T-helper 2 cell (primary cell): ENCODE measurements at regions not wholly inside any gene's neighbourhood (a gene's known extent, or its start where the extent isn't known, plus 50 kb on each side); places are given as distances from the start of the nearest gene placed in this dataset.

ENCODE experiments used
- DNase-seq, 5 experiments: peaks; one replicate each; pipeline versions ENCODE4 v3.0.0 to v3.0.0-alpha.2; 2012 to 2022

GRCh38 chr15:27670486-27671209, 428.5 kb downstream of the OCA2 start:
- no peak for DNase-seq

- DNase-seq = no peak
Observed at GRCh38 chr15:27669641-27670040, 429.5 kb downstream of the OCA2 start.

DNA sequence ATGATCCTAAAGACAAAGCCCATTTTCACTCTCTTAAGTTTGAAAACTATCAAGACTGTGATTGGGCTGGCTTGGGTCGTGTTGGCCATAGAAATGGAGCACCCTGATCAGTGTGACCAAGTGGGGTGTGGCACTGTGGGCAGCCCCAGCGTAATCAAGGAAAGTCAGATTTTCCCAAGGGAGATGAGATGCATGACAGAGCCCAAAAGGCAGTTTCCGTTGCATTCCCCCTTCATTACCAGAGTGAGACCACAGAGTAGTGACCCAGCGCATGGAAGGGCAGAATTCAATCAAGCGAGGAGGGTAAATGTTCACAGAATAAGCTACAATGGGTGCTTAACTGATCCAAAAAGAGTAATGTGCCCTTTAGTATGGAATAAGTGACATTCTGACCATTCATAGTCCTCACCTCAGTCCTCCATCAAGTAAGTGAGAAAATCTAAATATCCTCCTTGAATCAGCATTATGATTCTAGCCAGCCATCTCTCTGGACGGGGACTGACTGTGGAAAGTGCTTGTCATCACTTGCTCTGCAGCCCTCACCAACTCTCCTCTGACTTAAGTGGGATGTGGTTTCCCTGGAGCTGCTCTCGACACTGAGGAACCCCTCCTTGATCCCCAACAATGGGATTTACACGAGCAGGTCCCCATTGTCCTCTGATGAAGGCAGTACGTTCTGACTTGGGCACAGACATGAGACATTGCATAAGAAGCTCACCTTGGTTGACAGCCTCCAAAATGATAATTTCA, 430.5 kb downstream of the OCA2 start:
- no peak for DNase-seq

DNA sequence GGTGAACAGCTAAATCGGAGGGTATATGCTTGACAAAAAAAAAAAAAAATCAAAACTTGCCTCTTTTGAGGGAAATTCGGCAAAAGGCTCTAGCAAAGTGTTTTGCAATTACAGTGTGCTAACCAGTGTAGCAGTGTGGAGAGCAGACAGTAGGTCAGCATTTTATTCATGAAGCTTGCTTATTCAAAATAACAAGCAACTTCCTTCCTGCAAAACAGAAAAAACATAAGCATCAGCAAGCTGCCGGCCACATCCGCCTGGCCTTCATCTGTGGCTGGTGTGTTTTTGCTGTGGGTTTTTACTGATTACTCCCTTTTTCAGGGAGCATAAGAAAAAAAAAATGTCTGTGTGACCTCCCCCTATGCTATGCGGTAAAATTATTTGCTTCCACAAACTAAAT, 434.1 kb downstream of the OCA2 start:
- DNase-seq = peak in 1 of 5 experiments; percentile 20

DNA sequence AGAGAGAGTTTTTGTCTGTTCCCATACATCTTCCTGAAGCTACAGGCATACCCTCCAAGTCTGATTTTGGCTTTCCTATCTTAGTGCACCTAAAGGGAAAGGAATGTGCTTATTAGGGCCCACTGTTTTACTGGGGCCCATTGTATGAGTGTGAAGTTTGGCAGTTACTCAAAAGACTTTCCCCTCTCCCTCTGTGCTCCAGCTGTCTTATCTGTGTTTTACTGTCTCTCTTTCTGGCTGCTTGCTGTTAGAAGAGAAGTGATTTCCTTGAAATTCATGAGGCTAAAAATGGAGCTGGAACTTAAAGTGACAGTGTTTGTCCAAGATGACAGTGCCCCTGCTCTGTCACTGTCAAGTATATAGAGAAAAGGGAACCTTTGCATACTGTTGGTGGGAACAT, 436.2 kb downstream of the OCA2 start:
- DNase-seq = no peak

DNA sequence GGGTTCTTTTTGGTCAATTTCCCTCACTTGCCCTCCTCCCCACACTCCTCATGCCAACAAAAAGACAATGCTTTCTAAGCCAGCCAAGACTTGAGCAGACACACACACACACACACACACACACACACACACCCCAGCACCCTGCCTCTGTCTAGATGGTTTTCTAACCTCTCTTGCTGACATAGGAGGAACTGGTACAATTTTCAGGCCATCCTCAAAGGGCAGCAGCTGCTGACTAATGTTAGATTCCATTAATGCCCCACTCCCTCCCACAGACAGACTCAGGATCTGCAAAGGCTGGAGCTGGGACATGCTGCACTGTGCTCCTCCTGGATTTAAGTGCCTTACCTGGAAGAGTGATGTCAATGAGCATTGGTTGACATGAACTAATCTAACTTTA, 438.4 kb downstream of the OCA2 start:
- DNase-seq = no peak

- DNase-seq = no peak
Observed at GRCh38 chr15:27656296-27656987, 442.7 kb downstream of the OCA2 start.

DNA sequence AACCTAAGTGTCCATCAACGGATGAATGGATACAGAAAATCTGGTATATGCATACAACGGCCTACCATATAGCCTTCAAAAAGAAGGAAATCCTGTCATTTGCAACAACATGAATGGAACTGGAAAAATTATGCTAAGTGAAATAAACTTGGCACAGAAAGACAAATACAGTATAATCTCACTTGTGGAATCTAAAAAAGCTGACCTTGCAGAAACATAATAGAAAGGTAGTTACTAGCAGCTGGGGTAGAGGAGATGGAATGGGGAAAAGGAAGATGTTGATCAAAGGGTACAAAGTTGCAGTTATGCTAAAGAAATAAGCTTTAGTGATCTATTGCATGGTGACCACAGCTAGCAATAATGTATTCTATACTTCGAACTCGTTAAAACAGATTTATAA, 444.1 kb downstream of the OCA2 start:
- DNase-seq = no peak

DNA sequence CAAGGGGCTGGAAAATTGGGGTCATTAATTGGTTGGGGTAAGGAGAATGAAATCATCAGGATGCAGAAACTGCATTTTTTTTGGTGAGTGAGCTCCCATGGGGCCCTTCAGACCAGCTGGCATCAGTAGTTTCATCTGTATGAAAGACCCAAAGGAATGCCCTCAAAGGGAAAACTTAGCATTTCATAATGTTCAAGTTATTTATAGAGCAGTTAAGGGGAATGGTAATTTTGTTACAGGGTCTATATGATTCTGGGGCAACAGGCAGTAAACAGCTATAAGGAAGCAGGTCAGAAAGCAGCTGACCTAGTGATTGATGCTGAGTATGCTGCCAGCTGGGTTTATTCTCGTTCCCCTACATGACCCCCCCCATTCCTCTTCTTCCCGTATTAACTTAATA, 448.9 kb downstream of the OCA2 start:
- no peak for DNase-seq

GRCh38 chr15:27648359-27648758, 450.8 kb downstream of the OCA2 start:
- no peak for DNase-seq

DNA sequence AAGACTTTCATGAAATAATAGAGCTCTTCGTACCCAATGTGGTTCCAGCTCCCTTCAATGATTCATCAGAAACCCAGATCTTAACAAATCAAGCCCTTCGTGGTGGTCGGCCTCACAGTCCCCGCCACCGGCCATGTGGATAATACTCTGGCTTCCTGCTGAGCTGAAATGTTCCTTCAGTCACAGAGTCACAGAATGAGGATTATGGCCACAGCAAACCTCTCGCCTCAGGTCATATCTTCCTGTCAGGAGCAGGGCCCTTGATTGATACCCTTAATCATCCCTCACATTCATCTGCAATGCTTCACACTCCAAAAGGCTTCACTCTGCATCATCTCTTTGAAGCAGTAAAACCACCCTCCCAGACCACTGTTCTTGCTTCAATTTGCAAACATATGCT, 452.6 kb downstream of the OCA2 start:
- no peak for DNase-seq

DNA sequence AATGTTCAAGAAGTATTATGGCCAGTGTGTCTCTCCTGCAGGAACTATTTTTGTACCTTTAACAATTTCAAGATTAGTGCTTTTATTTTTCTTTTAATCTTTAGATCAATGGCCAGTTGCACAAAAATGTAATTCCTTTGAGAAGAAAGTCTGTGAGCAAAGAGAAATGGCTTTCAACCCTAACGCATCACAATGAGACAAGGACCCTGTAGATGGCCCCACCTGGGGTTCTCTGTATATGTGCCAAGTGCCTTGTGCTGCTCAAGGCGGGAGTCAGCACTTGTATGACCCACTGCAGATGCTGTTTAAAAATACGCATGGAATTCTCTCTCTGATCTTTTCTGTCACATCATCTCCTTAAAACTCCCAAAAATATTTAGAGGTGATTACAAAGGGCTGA, 453.4 kb downstream of the OCA2 start:
- no peak for DNase-seq

- DNase-seq = no peak
Observed at GRCh38 chr15:27642981-27643380, 456.1 kb downstream of the OCA2 start.

DNA sequence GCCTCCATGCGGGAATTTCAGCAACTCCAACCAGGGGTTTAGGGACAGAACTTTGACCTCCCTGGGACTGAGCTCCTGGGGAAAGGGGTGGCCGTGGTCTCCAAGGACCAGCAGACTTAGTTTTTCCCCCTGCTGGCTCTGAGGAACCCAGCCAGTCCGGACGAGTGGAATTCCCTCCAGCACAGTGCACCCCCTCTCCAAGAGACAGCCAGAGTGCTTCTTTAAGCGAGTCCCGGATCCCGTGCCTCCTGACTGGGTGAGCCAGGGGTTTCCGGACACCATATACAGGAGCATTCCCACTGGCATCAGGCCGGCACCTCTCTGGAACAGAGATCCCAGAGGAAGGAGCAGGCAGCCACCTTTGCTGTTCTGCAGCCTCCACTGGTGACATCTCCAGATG, 459.5 kb downstream of the OCA2 start:
- DNase-seq = no peak

- DNase-seq = no peak
Observed at GRCh38 chr15:27638958-27639357, 460.2 kb downstream of the OCA2 start.

DNA sequence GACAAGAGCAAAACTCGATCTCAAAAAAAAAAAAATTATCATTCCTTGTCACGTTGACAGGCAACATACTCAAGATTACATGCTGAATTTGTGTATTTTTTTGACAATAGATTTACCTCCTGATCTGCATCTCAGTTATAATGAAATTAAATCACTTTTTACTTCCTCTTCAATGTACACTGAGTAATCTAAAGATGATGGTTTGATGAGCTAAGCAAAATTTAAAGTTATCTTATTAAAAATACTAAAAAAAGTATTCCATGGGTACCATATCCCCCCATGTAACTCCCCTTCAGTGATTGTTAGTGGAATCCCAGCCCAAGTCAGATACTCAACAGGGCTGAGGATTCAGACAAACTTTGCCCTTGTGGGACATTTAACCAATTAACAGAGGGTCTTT, 463.2 kb downstream of the OCA2 start:
- DNase-seq = no peak

DNA sequence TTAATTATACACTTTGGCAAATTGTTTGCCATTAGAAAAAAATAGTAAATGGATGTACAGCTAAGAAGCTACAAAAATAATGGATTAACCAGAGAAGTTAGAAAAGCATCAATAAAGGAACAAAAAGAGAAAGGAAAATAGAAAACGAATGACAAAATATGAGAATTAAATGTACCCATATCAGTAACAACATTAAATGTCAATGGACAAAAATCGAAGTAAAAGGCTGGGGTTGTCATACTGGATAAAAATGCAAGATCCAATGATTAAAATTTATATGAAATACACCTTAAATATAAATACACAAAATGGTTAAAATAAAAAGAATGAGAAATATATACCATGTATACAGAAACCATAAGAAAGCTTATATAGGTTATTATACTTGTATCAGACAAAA, 470.6 kb downstream of the OCA2 start:
- no peak for DNase-seq

DNA sequence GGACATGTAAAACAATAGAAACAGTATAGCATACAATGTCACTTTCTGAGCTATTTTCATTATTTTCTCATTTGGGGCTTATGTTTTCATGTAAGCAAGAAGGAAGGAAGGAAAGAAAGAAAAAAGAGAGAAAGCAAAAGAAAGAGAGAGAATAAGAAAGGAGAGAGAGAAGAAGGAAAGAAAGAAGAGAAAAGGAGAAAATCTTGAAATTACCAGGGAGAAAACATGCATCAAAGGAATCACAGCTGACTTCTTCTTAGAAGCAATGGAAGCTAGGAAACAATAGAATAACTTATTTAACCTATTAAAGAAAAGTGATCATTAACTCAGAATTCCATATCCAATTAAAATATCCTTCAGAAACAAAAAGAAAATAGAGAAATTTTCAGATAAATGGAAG, 471.5 kb downstream of the OCA2 start:
- no peak for DNase-seq

DNA sequence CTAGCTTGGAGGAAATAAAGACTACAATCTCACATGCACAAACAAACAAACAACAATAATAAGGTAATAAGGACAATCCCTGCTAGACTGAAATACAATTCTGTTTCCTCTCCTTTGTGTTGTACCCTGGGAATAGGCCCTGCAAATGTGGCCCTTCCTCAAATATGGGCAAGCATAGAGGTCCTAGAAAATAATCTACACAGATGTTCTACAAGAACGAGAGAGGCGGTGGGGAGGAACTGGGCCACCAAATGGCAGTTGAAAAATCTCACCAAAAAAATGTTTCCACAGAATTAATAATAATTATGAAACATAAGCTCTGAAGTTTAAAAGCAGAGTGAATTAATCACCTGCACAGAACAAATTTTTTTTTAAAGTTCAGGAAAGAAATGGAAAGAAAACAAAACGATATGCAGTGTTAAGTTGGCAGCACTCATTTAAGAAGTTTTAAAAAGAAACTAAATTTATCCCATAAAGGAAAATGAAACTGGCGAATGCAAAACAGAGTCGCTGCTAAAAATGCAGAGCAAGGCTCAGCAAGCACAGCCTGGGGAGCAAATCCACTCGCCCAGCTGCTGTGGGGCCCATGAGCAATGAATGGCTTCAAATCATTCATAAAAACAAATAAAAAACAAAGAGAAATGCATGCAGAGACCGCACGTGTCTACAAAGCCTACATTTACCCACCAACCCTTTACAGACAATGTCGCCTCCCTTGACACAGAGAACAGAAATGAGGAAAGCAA, 475.4 kb downstream of the OCA2 start:
- no peak for DNase-seq

GRCh38 chr15:27623149-27623548, 476.0 kb downstream of the OCA2 start:
- no peak for DNase-seq

GRCh38 chr15:27622371-27622770, 476.7 kb downstream of the OCA2 start:
- no peak for DNase-seq

DNA sequence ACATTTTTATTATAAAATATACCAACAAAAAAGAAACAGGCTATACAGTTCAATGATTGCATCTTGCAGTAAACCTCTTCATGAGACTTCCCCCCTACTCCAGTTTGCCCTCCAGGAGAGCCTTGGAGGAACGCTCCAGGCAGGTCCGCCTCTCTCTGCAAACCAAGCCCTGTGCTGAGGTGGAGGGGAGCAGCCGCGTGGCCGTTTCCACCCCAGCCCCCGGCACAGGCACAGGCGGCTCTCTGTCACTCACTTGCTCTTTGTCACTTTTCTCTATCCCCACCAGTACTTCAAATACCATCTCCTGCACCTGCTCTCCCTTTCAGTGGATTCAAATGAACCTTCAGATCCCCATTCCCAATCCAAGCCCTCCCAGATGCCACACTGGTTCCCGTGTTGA, 479.9 kb downstream of the OCA2 start:
- DNase-seq = no peak

DNA sequence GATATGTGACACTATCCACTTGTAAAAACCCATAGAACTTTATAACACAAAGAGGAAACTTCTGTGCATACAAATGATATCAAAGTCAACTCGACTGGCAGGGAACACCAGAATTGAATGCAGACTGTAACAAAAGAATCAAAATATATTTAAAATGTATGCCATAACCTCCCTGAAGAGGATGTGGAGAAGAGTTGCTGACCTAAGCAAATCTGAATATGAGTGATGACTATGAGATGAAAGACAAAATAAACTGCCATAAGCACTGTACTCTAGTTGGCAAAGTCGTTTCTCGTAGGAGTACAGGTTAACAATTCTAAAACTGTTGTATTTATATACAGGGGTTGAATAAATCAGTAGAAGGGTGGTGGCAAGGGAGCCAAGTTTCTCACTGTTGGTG, 482.1 kb downstream of the OCA2 start:
- no peak for DNase-seq
